ENCODE measurements at regions not wholly inside any gene's neighbourhood (a gene's known extent, or its start where the extent isn't known, plus 50 kb on each side); places are given as distances from the start of the nearest gene placed in this dataset.

DNA sequence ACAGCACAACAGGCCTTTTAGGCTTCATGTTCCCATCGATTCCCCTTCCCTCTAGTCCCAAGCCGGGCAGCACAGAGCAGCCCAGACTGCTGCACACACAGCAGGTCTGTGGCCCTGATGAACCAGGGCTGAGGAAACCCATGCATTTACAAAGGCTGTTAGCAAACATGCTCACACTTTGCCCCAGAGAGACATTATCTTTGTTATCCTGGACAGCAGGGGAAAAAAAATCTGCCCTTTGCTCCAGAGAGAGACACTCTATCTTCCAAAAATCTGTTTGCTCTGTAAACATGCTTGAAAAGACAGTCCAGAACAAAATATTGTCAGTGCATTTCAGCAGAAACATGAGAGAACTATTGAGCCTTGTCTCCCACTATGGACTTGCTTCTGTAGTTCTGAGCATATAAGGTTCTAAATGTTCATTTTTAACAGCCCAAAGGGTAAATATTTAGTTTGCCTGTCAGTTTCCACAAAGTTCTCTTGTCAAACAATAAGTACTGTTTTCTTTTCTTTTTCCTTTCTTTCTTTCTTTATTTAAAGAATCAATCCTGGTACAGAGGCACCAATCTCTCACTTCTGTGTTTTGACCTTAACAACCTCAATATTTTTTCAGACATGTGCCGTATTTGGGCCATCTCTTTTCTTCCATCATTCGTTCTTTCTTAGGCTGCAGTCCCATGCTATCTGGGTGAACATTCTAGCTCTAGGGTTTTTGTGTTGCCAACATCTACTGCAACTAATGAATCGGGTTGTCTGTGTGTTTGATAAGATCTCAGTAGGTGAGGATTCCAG, 468.0 kb downstream of the EPM2A start:
- H3K4me3 ChIP-seq (ENCODE audit: low read depth, low read length) = no peak overlapping the region
- TF ChIP-seq, protein P1, sequence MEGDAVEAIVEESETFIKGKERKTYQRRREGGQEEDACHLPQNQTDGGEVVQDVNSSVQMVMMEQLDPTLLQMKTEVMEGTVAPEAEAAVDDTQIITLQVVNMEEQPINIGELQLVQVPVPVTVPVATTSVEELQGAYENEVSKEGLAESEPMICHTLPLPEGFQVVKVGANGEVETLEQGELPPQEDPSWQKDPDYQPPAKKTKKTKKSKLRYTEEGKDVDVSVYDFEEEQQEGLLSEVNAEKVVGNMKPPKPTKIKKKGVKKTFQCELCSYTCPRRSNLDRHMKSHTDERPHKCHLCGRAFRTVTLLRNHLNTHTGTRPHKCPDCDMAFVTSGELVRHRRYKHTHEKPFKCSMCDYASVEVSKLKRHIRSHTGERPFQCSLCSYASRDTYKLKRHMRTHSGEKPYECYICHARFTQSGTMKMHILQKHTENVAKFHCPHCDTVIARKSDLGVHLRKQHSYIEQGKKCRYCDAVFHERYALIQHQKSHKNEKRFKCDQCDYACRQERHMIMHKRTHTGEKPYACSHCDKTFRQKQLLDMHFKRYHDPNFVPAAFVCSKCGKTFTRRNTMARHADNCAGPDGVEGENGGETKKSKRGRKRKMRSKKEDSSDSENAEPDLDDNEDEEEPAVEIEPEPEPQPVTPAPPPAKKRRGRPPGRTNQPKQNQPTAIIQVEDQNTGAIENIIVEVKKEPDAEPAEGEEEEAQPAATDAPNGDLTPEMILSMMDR (IDR thresholded peaks at IDR 0.05; ENCODE audit: low read depth, low read length) = no peak

DNA sequence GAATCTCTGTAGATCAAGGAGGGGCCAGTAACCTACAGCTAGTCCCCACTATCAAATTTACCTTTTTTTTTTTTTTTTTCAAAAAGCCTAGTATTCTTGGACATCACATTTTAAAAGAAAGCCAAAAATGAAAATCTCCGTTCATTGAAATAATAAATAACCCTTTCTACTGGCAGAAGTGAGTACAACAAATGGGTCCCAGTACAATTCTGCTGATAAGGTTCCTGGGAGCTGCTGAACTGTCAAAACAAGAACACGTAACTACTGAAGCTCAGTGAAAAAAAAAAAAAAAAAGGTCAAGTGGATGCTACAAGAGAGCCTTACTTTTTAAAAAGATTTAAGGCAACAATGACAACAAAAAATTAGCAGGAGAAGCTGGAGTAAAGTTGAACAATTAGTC, 464.9 kb downstream of the EPM2A start:
- TF ChIP-seq, protein P1 (IDR thresholded peaks at IDR 0.05; ENCODE audit: low read depth, low read length) = no peak
- H3K4me3 ChIP-seq (ENCODE audit: low read depth, low read length) = no peak overlapping the region

DNA sequence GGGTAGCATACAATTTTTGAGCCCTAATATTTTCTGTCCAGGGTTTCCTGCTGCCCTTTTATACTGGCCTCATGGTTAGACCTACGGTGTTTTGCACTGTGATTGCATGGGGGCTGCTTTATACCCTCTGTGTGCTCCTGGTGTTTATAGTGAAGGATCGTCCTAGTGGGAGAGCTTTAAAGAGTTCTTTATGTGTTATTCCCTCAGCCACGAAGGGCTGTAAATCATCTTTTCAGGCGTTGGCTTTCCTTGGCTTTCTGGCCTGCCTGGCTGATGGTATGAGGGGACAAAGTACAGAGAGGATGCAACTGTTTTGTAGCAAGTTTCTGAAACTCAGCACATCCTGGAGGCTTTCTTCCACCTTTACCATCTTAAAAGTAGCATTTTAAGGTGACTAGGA, 464.3 kb downstream of the EPM2A start:
- TF ChIP-seq, protein P1 (IDR thresholded peaks at IDR 0.05; ENCODE audit: low read depth, low read length) = no peak
- no peak overlapping the region for H3K4me3 ChIP-seq (ENCODE audit: low read depth, low read length)

DNA sequence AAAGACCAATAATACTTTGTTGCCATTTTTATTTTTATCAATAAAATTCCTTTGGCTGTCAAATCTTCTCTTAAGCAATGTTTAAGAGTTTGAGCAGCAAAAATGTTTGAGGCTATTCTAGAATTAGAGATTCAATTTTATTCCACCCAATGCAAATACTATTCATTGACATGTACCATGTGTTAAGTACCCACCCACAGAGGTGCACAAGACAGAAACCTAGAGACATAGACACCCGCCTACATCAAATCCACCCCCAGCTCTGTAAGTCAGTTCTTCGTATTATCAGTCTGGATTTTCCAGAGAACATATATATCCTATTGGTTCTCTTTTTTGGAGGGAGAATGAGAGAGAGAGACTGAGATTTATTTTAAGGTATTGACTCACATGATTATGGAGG, 463.7 kb downstream of the EPM2A start:
- TF ChIP-seq, protein P1 (IDR thresholded peaks at IDR 0.05; ENCODE audit: low read depth, low read length) = no peak
- no peak overlapping the region for H3K4me3 ChIP-seq (ENCODE audit: low read depth, low read length)

DNA sequence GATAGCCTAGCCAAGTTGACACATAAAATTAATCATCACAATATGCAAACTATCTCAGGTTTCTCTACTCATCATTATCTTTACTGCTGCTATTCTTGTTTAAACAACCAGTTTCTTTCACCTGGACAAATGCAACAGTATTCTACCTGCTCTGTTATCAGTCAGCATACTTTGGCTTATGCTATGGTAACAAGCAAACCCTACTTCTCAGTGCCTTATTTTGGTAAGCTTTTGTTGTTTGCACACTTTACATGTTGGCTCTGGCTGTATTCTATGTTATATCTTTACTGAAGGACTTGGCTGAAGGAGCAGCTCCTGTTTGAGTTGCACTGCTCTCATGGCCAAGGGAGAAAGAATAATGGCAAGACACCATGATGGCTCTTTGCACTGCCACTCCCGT, 463.1 kb downstream of the EPM2A start:
- no peak overlapping the region for H3K4me3 ChIP-seq (ENCODE audit: low read depth, low read length)
- TF ChIP-seq, protein P1 (IDR thresholded peaks at IDR 0.05; ENCODE audit: low read depth, low read length) = no peak

DNA sequence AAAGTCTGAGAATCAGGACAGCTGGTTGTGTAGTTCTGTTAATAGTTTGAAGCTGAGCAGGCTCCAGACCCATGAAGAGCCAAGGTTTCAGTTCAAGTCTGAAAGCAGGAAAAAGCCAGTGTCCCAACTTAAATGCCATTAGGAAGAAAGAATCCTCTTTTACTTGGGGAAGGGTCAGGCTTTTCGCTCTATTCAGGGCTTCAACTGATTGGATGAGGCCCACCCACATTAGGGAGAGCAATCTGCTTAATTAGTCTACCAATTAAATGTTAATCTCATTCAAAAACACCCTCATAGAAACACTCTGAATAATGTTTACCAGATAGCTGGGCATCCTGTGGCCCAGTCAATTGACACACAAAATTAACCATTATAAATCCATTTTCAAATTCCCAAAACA, 462.2 kb downstream of the EPM2A start:
- TF ChIP-seq, protein P1 (IDR thresholded peaks at IDR 0.05; ENCODE audit: low read depth, low read length) = no peak

DNA sequence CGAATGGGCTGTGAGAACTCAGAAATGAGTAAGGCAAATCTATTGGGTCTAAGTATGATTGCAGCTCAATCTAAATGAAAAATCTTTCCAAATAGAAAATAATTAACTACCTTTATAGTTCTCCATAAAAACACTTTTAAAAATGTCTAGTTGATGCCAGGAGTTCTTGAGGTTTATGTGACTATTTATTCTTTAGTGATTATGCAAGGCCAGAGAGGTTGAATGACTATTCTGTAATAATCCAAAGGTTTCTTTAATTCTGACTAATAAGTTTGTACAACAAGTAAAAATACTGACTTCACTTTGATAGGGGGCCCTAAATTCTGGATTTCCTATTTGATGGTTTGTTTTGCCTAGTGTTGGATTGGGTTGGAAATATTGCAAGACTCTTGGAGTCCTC, 461.2 kb downstream of the EPM2A start:
- TF ChIP-seq, protein P1 (IDR thresholded peaks at IDR 0.05; ENCODE audit: low read depth, low read length) = no peak
- no peak overlapping the region for H3K4me3 ChIP-seq (ENCODE audit: low read depth, low read length)

More for the DNA sequence above, 462.2 kb downstream of the EPM2A start:
- H3K4me3 ChIP-seq (ENCODE audit: low read depth, low read length) = no peak overlapping the region

Data from WI38 (cell line).